HG02763 (cell line): ENCODE measurements at regions not wholly inside any gene's neighbourhood (a gene's known extent, or its start where the extent isn't known, plus 50 kb on each side); places are given as distances from the start of the nearest gene placed in this dataset.

Experiments used
- ATAC-seq: cut with Tn5 transposase; IDR thresholded peaks from one replicate; pipeline ENCODE4 v1.9.1; 2021; ENCODE audit warnings: mild to moderate bottlenecking, moderate library complexity; ENCODE audit not compliant: unreplicated experiment

DNA sequence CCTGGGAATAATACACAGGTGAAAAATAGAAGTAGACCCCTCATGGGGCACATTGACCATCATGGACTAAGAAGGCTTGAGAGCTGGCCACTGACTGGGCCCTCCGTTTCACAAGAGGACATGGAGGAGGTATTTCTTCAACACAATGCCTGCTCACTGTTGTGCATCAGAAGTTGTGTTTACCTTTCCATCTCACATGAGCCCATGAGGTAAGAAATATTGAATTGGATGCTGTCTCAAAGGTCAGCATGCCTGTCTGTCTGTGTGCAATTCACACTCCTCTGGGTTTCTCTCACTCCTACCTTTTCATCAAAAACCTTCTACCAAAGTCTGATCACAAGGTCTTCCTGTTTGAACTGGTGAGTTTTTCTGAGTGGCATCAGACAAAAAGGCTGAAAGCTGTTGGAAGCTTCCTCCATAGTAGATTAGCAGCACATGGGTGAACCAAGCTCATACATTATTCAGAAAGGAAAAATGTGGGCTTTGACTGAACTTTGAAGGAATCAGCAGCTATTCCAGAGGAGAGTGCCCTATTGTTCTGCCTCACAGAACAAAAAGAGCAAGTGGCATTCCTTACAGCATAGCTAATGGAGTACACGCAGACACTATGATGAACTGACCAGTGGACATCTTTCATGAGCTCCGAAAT is 143.2 kb upstream of the RND3 start:
- ATAC-seq = no peak

DNA sequence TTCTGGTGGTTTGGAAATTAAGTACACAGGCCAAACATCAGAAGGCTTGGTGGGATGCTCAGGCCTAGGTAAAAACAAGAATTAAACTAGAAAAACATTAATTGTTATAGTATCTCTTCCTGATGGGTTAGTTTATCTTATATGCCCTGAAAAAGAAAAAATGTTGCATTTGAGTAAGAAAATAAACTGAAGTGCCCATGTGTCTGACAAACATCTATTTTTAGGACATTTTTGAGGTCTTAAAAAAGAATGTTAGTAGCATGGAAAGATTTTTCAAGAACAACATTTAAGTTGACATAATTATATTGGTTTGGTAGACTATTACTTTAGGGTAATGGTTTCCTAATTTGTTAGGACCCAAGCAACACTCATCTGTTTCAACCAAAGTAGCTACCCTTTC is 140.1 kb upstream of the RND3 start:
- no peak for ATAC-seq

DNA sequence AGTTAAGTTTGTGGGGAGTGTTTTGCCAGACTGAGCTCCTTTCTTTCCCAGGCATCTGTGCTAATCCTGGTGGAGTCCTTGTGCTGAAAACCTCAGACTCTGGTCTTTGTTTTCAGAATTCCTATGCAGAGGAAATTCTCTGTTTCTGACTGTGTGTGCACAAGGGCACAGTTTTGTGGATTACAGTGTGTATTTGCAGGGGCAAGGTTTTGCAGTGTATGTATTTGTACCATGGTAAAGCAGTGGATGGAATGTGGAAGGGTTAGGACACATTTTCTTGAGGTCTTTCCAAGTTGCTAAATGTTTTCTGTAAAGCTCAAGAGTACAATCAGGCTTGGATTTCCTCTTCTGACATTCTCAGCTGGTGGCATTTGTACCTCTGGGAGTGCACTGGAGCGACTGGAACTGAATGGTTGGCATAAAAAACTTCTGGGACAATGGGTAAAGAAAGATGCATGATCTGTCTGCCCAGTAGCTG is 139.5 kb upstream of the RND3 start:
- no peak for ATAC-seq

DNA sequence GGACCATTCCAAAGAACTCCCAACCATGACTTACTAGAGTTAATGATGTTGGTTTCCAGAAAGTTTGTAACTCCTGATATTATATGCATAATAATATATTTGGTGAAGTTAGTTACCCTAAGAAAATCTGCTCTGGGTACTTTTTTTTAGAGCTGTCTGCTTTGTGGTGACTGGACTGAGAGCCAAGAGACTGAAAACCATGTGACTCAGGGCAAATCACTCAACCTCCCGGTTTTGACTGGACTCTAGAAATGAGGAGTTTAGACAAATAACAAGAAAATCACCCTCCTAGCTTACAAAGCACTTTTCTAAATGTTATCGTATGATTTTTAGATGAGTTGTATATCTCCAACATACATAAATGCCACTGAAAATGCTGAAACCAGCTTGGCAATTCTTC is 138.3 kb upstream of the RND3 start:
- ATAC-seq = no peak

DNA sequence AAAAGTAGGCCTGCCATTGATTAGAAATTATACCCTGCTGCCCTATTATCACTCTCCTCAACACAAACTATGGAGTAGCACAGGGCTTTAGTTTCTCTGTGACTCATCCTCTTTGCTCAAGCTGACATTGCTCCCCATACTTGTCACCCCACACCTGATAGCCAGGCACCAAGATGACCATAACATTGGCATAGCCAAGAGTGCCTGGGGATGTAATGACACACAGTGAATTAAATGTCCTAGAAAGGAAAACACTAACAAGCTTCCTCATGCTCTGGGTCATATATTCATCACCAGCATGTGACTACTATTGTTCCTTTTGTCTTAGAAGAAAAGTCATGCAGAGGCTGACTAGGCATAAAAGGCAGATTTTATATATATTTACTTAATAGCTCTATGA is 137.8 kb upstream of the RND3 start:
- ATAC-seq = no peak

DNA sequence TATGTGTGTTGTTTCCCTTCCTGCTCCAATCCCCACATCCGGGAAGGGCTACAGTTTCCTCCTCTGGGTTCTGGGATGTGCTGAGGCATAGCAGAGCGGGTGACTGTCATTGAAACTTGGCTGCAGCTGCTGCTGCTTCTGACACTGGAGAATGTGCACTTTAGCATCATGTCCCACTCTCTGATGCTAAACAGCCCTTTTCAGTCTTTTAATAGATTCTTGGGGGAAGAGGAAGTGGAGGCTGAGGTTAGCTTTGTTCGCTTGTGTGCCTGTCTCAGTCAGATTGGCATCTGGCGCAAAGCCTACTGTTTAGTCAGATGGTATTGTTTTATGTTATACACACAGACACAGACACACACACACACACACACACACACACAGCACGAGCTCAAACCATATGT is 136.5 kb upstream of the RND3 start:
- ATAC-seq = no peak

DNA sequence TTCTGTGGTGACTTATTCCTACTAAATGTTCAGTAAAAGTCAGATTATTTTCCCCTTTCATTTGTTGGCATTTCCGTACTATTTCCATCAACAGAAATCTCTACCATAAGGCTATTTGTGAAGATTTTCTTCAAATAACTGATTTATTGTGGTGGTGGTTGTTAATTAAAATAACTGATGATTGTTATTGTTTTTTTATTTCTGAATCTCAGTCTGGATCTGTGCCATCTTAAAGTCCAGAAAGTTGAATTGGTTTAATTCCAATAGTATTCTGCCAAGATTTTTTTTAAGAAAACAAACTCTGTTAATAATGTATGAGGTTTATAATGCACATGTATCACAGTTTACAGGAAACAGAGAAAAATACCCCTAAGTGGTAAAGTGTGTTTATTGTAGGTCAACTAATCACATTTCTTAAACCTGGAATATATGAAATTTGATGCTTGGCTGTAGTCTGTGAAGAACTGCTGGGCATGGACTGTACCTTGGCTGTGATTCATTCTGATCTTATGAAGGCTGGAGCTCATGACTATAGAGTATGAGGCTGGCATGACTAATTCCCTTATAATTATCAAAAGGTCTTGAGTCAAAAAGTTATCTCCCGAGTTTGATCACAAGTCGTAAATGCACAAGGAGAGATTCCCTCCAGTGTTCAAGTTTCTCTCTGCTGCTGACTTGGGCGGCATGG is 134.2 kb upstream of the RND3 start:
- ATAC-seq = no peak

DNA sequence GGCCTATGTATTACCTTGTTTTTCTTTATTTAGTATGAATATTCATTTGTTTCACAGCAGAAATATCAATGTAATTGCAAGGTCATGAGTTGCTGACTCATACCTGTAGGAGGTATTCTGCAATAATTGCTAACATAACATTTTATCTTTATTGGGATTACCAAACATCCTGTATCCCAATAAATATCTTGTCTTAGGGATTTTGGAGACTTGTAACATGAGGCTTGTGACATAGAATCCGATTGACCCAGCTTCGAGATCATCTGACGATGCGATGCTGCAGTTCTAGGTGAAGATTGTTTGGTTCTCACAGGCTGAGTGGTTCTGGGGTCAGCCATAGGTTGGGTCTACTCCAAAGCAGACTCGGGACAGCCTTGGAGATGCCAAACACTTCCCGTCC is 133.4 kb upstream of the RND3 start:
- ATAC-seq = no peak

DNA sequence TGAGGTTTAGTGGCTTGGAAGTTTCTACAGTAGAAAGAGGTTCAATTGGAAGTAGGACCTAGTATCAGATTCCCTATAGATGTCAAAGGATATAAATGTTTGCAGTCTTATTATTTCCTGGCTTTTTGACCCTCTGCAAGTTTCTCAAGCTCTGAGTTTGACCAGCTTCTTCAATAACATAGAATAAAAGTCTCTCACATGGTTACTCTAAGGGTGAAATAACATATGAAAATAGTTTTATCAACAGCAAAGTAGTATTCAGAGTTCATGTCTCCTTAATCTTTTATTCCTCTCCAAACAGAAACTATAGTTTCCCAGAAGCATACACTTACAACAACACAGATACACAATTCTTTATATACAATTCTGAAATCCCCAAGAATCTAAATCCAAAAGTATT is 132.9 kb upstream of the RND3 start:
- ATAC-seq = no peak

DNA sequence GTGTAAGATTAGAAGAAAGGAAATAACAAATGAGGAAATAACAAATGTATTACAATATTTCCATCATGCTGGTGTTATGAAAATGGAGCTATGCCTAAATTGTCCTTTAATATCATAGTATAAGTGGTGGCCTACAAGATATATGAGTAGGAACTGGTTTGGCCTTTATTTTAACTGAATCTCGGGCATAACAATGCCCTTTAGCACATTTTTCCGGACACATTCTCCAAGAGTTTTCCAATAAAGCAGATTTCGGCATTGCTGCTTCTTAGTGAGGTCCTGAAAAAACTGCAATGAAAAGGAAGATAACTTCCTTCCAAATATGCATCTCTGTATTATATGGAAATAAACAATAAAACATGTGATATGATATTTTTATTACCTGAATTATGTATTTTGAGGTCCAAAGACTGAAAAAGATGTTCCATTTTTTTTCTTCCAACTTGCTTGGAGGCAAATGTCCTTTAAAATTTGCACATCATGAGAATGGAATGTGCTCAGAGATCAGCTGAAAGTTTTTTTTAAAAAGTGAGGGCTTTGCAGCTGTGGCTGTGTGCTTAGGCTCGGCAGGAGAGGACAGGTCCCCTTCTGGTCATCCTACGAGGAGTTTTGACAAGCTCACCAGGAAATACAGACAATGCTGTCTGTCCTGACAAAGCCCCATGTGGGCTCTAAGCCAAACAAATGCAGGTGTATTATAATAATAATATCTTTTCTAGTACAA is 132.3 kb upstream of the RND3 start:
- ATAC-seq = no peak

DNA sequence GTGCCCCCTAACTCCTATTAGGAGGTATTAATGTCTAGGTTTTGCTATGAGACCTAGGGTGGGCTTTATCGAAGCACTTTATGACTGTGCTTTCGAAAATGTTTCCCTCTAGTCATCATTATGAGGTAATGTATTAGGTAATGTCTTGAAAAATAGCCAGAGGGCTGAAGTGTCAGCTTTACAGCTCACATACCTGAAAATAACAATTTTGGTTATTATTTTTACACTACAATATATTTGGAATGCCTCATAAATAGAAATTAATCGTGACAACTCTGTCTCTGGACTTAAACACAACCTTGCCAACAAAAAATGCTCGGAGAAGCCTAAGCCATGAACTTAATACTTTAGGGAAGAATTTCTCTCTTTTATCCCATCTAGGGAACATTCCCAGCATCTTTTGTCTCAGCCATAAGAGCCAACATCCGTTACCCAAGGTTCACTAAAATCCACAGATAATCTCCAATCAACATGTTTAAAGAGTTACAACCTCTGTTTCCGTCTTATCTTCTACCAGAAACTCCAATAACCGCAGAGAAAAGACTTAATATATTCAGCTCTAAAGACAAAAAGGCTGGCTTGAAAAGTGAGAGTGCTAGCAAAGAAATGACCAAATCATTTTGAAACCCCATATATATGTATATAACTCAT is 130.9 kb upstream of the RND3 start:
- ATAC-seq = no peak

DNA sequence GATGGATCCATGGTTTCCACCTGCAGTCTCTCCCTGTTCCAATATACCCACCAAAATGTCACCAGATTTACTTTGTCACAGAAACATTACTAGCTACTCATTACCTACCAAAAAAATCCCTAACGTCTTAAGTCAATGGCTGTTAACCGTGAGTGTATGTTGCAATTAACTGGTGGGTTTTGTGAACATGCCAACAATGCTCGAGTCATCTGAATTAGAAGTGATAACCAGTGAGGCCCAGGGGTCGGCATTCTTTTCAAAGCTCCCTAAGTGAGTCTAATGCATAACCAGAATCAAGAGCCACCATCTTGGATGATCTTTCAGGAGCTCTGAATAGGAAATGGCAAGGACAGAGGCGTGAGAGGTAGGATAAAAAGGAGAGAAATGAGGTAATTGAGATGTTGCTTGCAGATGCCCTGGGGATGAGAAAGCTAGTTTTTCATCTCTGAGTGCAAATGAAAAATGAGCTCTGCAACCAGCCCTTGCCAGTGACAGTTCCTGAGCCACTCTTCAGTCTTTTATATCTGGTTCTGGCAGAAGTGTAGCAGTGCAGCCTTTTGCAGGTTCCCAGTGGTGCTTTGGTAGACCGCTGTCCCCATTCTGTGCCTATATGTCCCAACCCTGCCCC is 130.0 kb upstream of the RND3 start:
- no peak for ATAC-seq

DNA sequence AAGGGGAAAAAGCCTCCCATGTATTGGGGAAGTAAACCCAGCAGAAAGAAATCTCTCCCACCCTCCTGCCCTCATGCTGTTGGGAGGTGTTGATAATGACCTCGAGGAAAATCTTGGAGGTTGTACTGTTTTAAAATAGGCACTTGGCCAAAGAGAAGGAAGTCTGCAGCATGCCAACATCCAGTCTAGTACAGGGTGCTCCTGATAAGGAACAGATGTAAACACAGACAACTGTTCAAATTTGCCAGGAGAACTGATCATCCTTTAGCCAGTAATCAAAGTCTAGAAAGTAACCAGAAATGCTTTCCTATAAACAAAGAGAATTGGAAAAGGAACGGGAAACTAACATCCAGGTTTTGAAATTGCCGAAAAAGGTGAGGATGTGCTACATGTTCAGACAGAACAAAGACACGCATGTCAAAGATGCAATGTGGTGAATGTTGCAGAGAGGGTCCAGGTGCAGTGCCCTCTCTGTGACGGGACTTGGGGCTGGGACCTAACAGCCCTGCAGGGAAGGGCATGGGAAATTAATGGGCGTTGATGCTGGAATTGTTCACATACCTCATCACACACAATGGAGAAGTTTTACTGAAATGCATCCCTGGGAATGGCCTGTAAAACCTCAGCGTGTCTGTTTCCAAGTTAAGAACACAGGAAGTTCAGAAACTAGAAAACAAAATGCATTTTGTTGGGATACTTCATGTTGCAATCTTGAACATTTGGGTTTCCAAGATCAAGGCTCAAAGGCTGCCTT is 125.7 kb upstream of the RND3 start:
- no peak for ATAC-seq

DNA sequence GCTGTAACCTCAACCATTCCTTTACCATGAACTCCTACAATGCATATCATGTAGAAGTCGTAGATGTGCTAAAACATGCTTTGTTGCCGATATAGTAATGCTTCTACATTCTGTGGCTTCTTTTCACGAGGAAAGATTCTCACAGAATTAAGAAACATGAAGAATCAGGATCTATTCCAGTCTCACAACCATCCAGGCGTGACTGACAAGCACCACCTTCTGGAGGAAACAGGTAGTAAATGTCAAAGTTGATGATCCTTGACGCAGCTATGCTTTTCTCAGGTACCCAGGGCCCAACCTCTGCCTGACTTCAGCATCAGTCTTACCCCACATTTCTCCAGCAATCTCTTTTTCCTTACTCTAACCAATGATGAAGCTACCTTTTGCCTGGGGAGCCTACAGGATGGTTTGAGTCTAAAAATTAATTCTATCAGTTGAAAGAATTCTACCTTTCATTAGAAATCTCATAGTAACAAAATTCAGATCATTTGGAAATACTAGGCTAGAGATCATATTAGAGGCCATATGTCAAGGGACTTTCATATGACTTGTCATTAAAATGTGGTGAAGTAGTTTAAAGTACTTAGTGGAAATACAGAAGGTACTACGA is 123.3 kb upstream of the RND3 start:
- no peak for ATAC-seq

DNA sequence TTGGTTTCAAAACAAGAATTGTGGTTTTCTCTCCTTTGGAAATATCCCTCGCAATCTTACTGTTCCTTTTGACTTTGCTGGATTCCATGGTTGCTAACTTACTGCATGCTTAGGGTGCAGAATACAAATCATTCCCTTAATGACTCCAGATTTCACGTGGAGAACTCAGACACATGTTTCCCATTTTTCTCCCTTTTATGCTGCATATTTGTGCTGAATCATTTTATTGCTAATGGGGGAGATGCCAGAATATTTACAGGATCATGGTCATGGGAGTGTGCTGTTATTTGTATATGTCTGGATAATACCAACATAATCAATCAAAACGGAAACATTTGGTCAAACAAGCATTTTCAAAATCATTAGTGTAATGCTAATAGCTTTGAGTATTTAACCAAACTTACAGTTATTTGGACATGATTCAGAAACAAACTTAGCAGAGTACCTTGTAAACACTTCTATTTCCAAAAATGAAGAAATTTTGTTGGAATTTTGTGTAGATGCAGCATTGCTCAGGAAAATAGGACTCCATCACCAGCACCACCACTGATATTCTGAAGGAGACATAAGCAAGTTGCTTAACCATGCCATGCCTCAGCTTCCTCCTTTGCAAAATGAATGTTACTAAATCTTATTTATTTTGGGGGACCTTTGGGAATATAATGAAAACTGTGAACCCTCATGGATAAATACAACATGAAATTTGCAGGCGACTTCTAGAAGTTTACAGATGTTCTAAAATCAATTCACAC is 122.5 kb upstream of the RND3 start:
- ATAC-seq = no peak

DNA sequence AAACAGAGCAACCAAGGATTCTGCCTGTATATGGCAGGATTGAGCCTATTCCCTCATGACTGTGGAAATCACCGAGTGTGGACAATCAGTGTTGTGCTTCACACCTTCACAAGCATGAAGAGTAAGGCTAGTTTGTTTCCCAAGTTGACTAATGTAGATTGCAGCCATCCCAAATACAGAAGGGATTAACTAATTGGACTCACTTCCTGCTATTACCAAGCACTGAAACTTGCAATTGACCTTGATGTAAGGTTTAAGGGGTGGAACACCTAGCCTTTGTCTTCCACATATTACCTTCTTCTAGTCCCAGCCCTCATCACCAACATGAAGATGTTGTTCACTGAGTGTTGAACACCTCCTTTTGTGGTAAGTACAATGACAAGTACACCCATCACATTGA is 120.9 kb upstream of the RND3 start:
- no peak for ATAC-seq

DNA sequence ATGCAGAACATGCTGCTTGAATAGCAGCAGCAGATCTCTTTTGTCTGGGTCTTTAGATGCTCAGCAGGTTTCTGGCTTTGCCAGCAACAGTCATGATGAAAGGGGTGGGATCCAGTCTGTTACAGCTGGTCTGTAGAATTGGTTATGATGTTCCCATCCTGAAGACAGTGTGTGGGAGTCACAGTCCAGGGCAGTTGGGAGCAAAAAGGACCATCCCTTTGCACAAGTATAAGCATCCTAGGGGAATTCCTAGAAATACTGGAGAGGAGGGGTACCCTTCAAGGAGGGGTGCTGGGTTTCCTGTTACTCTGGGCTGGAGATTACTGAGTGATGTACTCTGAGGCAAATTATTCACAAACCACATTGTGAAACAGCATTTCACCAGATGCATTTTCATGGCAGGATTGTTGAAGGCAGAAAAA is 119.9 kb upstream of the RND3 start:
- ATAC-seq = no peak

DNA sequence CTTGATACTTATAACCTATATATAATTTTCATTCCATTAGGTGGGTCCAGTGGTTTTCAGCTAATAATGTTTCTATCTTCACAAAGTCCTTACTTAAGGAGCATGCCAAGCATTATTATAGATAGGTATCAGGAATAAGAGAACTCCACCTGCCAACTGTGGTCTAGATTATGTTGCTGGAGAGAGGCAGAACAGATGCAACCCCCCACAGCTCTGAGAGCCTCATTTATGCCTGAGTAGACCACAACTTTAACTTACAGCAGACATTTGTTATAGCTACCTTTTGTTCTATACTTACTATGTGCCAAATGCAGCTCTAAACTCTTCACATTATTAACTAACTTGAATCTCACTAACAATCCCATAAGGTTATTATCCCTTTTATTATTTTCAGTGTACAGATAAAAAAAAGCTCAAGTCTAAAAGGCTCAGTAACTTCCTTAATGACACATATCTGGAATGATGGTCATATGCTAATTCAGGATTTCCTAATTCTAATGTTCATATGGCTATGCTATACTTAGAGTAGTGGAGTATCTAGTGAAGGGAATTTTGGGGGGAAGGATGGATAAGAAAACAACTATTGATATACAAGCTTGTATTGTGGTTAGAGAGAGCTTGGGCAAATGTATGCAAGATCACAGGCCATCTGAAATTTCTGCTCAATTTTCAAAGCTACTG is 119.1 kb upstream of the RND3 start:
- no peak for ATAC-seq

DNA sequence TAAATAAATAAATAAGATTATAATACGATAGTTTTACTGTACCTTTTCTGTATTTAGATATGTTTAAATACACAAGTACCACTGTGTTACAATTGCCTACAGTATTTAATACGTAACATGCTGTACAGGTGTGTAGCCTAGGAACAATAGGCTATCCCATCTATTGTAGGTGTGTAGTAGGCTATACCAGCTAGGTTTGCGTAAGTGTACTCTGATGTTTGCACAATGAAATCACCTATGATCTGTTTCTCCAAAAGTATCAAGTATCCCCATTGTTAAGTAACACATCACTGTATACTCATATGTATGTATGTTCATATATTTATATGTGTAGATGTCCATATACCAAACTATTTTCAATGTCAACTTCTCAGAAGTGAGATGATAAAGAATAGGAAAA is 118.2 kb upstream of the RND3 start:
- ATAC-seq = no peak
